ENCODE measurements at regions not wholly inside any gene's neighbourhood (a gene's known extent, or its start where the extent isn't known, plus 50 kb on each side); places are given as distances from the start of the nearest gene placed in this dataset.

GRCh38 chr10:6888434-6888833, 308.4 kb upstream of the PRKCQ start:
- TF ChIP-seq ZNF157 (tag by site-specific recombination; IDR thresholded peaks at IDR 0.05) (no peak), KLF1 (tag by site-specific recombination; IDR thresholded peaks at IDR 0.05) (no peak), ZNF747 (tag by site-specific recombination; IDR thresholded peaks at IDR 0.05) (no peak), ZNF184 (tag by site-specific recombination; IDR thresholded peaks at IDR 0.05) (no peak), SP3 (tag by site-specific recombination; IDR thresholded peaks at IDR 0.05) (no peak), CTCF (tag by site-specific recombination; IDR thresholded peaks at IDR 0.05) (no peak), TSHZ1 (tag by site-specific recombination; IDR thresholded peaks at IDR 0.05; ENCODE audit: borderline replicate concordance) (no peak), ZNF785 (tag by site-specific recombination; IDR thresholded peaks at IDR 0.05) (no peak), ZNF302 (tag by site-specific recombination; IDR thresholded peaks at IDR 0.05; ENCODE audit: low read depth) (no peak), REST (tag by site-specific recombination; IDR thresholded peaks at IDR 0.05) (no peak), ZNF10 (tag by site-specific recombination; IDR thresholded peaks at IDR 0.05) (no peak)

Measured in HEK293 (cell line).